T-helper 1 cell treated with Interleukin-12 subunit alpha and Interleukin-12 subunit beta and Interleukin-4 antibody, amounts not matched to agents 30 μg/mL and 1 μg/mL, for 36 hours (primary cell): ENCODE measurements at regions not wholly inside any gene's neighbourhood (a gene's known extent, or its start where the extent isn't known, plus 50 kb on each side); places are given as distances from the start of the nearest gene placed in this dataset.
"Not testable (repeated sequence)": the region's sequence is repeated elsewhere in the genome, so short reads cannot be mapped to it uniquely, and the experiment has no call there.

Source experiments
- H3K27ac Mint-ChIP-seq: one replicate; pipeline ENCODE4 v1.8.0; 2021; ENCODE audit warnings: mild to moderate bottlenecking, mixed read lengths
- H3K27me3 Mint-ChIP-seq: one replicate; pipeline ENCODE4 v1.8.0; 2021; ENCODE audit warnings: low read depth, mixed read lengths
- H3K36me3 Mint-ChIP-seq: one replicate; pipeline ENCODE4 v1.8.0; 2021; ENCODE audit warnings: low read depth, mixed read lengths
- H3K4me1 Mint-ChIP-seq: one replicate; pipeline ENCODE4 v1.8.0; 2021; ENCODE audit warnings: low read depth, mixed read lengths
- H3K4me3 Mint-ChIP-seq: one replicate; pipeline ENCODE4 v1.8.0; 2021; ENCODE audit warnings: mild to moderate bottlenecking, moderate library complexity, mixed read lengths
- H3K9me3 Mint-ChIP-seq: one replicate; pipeline ENCODE4 v1.8.0; 2021; ENCODE audit warnings: mixed read lengths

- Mint-ChIP-seq H3K27ac (no peak overlapping the region), H3K27me3 (no peaks in the 10 kb centered on the region), H3K36me3 (no peaks in the 10 kb centered on the region)
Observed at GRCh38 chr6:144633886-144634285, 348.8 kb downstream of the UTRN start.

GRCh38 chr6:144634371-144634770, 349.2 kb downstream of the UTRN start:
- H3K4me3 Mint-ChIP-seq, result no peak overlapping the region
- H3K9me3 Mint-ChIP-seq, result no peaks in the 10 kb centered on the region
- no peaks in the 10 kb centered on the region for H3K36me3 Mint-ChIP-seq
- peaks cover 4% of the 10 kb centered on the region for H3K4me1 Mint-ChIP-seq
- no peak overlapping the region for H3K27ac Mint-ChIP-seq
- H3K27me3 Mint-ChIP-seq, result no peaks in the 10 kb centered on the region

More at GRCh38 chr6:144633886-144634285, 348.8 kb downstream of the UTRN start:
- peaks cover 4% of the 10 kb centered on the region for H3K4me1 Mint-ChIP-seq
- H3K4me3 Mint-ChIP-seq, result no peak overlapping the region
- no peaks in the 10 kb centered on the region for H3K9me3 Mint-ChIP-seq

GRCh38 chr6:144635051-144635450, 349.9 kb downstream of the UTRN start:
- H3K27ac Mint-ChIP-seq, result no peak overlapping the region

GRCh38 chr6:144636025-144636424, 350.9 kb downstream of the UTRN start:
- not testable (repeated sequence) for H3K27ac Mint-ChIP-seq, H3K4me1 Mint-ChIP-seq, H3K36me3 Mint-ChIP-seq, H3K27me3 Mint-ChIP-seq, H3K9me3 Mint-ChIP-seq, H3K4me3 Mint-ChIP-seq

More at GRCh38 chr6:144635051-144635450, 349.9 kb downstream of the UTRN start:
- Mint-ChIP-seq H3K27me3 (no peaks in the 10 kb centered on the region), H3K4me1 (peaks cover 4% of the 10 kb centered on the region), H3K9me3 (no peaks in the 10 kb centered on the region), H3K4me3 (no peak overlapping the region), H3K36me3 (no peaks in the 10 kb centered on the region)

- Mint-ChIP-seq H3K4me3 (no peak overlapping the region), H3K27ac (no peak overlapping the region), H3K36me3 (no peaks in the 10 kb centered on the region), H3K27me3 (no peaks in the 10 kb centered on the region), H3K9me3 (no peaks in the 10 kb centered on the region), H3K4me1 (no peaks in the 10 kb centered on the region)
Observed at GRCh38 chr6:144637541-144637940, 352.4 kb downstream of the UTRN start.

GRCh38 chr6:144639654-144640053, 354.5 kb downstream of the UTRN start:
- no peak overlapping the region for H3K27ac Mint-ChIP-seq
- H3K27me3 Mint-ChIP-seq, result no peaks in the 10 kb centered on the region
- no peaks in the 10 kb centered on the region for H3K9me3 Mint-ChIP-seq
- H3K4me1 Mint-ChIP-seq, result no peaks in the 10 kb centered on the region
- no peak overlapping the region for H3K4me3 Mint-ChIP-seq
- H3K36me3 Mint-ChIP-seq, result no peaks in the 10 kb centered on the region

GRCh38 chr6:144641286-144641685, 356.2 kb downstream of the UTRN start:
- Mint-ChIP-seq H3K36me3 (no peaks in the 10 kb centered on the region), H3K4me1 (no peaks in the 10 kb centered on the region), H3K27me3 (no peaks in the 10 kb centered on the region), H3K27ac (no peak overlapping the region), H3K9me3 (no peaks in the 10 kb centered on the region), H3K4me3 (no peak overlapping the region)

GRCh38 chr6:144644776-144645175, 359.6 kb downstream of the UTRN start:
- no peak overlapping the region for H3K4me3 Mint-ChIP-seq
- H3K9me3 Mint-ChIP-seq, result no peaks in the 10 kb centered on the region
- peaks cover 8% of the 10 kb centered on the region for H3K36me3 Mint-ChIP-seq
- no peaks in the 10 kb centered on the region for H3K27me3 Mint-ChIP-seq
- no peak overlapping the region for H3K27ac Mint-ChIP-seq
- peaks cover 2% of the 10 kb centered on the region for H3K4me1 Mint-ChIP-seq

GRCh38 chr6:144646093-144647056, 361.2 kb downstream of the UTRN start:
- H3K27ac Mint-ChIP-seq, result no peak overlapping the region
- no peaks in the 10 kb centered on the region for H3K9me3 Mint-ChIP-seq
- no peak overlapping the region for H3K4me3 Mint-ChIP-seq
- no peaks in the 10 kb centered on the region for H3K27me3 Mint-ChIP-seq
- H3K36me3 Mint-ChIP-seq, result peaks cover 9% of the 10 kb centered on the region
- H3K4me1 Mint-ChIP-seq, result peaks cover 2% of the 10 kb centered on the region

GRCh38 chr6:144647406-144647964, 362.4 kb downstream of the UTRN start:
- Mint-ChIP-seq H3K4me1 (peaks cover 2% of the 10 kb centered on the region), H3K27me3 (no peaks in the 10 kb centered on the region), H3K27ac (no peak overlapping the region), H3K4me3 (no peak overlapping the region), H3K36me3 (peaks cover 9% of the 10 kb centered on the region), H3K9me3 (no peaks in the 10 kb centered on the region)

GRCh38 chr6:144647971-144648651, 363.0 kb downstream of the UTRN start:
- Mint-ChIP-seq H3K4me1 (peaks cover 2% of the 10 kb centered on the region), H3K27ac (no peak overlapping the region), H3K4me3 (no peak overlapping the region), H3K36me3 (peaks cover 9% of the 10 kb centered on the region), H3K27me3 (no peaks in the 10 kb centered on the region), H3K9me3 (no peaks in the 10 kb centered on the region)

- Mint-ChIP-seq H3K9me3 (no peaks in the 10 kb centered on the region), H3K36me3 (peaks cover 9% of the 10 kb centered on the region), H3K27me3 (no peaks in the 10 kb centered on the region), H3K27ac (no peak overlapping the region), H3K4me1 (peaks cover 6% of the 10 kb centered on the region), H3K4me3 (no peak overlapping the region)
Observed at GRCh38 chr6:144649085-144649484, 363.9 kb downstream of the UTRN start.

GRCh38 chr6:144651234-144651633, 366.1 kb downstream of the UTRN start:
- H3K9me3 Mint-ChIP-seq, result no peaks in the 10 kb centered on the region
- peaks cover 12% of the 10 kb centered on the region for H3K4me1 Mint-ChIP-seq
- H3K27ac Mint-ChIP-seq, result no peak overlapping the region
- peaks cover 9% of the 10 kb centered on the region for H3K36me3 Mint-ChIP-seq
- H3K4me3 Mint-ChIP-seq, result no peak overlapping the region
- no peaks in the 10 kb centered on the region for H3K27me3 Mint-ChIP-seq

GRCh38 chr6:144652292-144652891, 367.3 kb downstream of the UTRN start:
- H3K27me3 Mint-ChIP-seq, result no peaks in the 10 kb centered on the region
- no peak overlapping the region for H3K27ac Mint-ChIP-seq

More at GRCh38 chr6:144652292-144652891, 367.3 kb downstream of the UTRN start:
- H3K4me3 Mint-ChIP-seq, result no peak overlapping the region
- no peaks in the 10 kb centered on the region for H3K9me3 Mint-ChIP-seq
- H3K36me3 Mint-ChIP-seq, result peaks cover 9% of the 10 kb centered on the region
- H3K4me1 Mint-ChIP-seq, result peaks cover 12% of the 10 kb centered on the region
